ENCODE measurements at regions not wholly inside any gene's neighbourhood (a gene's known extent, or its start where the extent isn't known, plus 50 kb on each side); places are given as distances from the start of the nearest gene placed in this dataset.

DNA sequence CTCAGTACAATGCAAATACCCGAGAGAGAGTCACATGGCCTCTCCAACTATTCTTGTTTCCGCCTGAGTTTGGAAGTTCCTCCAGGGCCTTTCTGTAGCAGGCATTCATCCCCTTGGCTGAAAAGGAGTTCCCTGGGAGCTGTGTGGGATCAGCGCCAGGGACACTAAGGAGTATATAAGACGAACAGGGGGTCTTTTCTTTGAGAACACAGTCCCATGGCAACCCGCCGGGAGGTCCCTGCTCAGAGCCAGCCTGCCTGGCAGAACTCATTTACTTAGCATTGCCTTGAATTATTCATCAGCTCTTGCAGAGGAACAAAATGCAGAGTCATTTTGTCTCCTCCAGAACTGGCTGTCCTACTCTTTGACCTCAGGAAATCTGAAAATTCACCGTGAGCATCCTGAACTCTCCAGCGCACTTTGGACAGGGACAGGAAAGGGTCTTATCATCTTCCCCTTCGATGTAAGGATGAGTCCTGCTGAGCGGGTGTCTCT, 120.4 kb upstream of the OSMR start:
- H3K4me3 ChIP-seq = no peak overlapping the region
- H3K27me3 ChIP-seq = no peaks in the 10 kb centered on the region
- no peak for ATAC-seq (ENCODE audit: low FRiP score in 2 of 2)
- H3K9me3 ChIP-seq = no peaks in the 10 kb centered on the region
- no peaks in the 10 kb centered on the region for H3K36me3 ChIP-seq
- TF ChIP-seq POLR2A (IDR thresholded peaks at IDR 0.05) = no peak
- no peak for TF ChIP-seq POLR2AphosphoS5 (IDR thresholded peaks at IDR 0.05)
- TF ChIP-seq, protein P1, sequence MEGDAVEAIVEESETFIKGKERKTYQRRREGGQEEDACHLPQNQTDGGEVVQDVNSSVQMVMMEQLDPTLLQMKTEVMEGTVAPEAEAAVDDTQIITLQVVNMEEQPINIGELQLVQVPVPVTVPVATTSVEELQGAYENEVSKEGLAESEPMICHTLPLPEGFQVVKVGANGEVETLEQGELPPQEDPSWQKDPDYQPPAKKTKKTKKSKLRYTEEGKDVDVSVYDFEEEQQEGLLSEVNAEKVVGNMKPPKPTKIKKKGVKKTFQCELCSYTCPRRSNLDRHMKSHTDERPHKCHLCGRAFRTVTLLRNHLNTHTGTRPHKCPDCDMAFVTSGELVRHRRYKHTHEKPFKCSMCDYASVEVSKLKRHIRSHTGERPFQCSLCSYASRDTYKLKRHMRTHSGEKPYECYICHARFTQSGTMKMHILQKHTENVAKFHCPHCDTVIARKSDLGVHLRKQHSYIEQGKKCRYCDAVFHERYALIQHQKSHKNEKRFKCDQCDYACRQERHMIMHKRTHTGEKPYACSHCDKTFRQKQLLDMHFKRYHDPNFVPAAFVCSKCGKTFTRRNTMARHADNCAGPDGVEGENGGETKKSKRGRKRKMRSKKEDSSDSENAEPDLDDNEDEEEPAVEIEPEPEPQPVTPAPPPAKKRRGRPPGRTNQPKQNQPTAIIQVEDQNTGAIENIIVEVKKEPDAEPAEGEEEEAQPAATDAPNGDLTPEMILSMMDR (IDR thresholded peaks at IDR 0.05) = no peak
- TF ChIP-seq EP300 (IDR thresholded peaks at IDR 0.05) = no peak
- H3K27ac ChIP-seq = no peak overlapping the region
- DNase-seq = no peak
- peaks cover 0 to 4% (median 0%) of the 10 kb centered on the region in 4 donors for H3K4me1 ChIP-seq
- WGBS, 2 donors = 73 to 75% methylated on average over 10 of the region's 10 CpGs

DNA sequence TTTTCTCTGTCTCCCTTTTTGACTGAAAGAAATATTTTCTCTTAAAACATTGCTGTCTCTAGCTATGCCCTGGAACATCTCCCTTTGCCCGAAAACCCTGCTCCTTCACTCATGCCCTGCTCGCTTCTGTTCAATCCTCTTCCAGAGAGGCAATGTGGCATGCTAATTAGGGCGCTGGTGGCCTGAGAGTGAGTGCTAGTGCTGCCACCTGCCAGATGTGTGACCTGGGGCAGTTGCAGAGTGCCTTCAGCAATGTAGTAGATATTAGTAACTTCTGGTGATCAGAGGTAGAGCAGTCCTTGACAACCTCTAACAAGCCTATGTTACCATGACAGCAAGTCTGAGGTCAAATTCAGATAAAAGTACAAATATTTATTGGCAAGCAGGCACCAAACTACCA, 119.5 kb upstream of the OSMR start:
- WGBS, 2 donors = 90 to 94% methylated on average over 3 of the region's 3 CpGs
- Histone ChIP-seq H3K9me3 (no peaks in the 10 kb centered on the region), H3K4me3 (no peak overlapping the region), H3K27me3 (no peaks in the 10 kb centered on the region), H3K27ac (no peak overlapping the region), H3K4me1 (peaks cover 0 to 4% (median 0%) of the 10 kb centered on the region in 4 donors), H3K36me3 (no peaks in the 10 kb centered on the region)
- TF ChIP-seq POLR2AphosphoS5 (IDR thresholded peaks at IDR 0.05) (no peak), POLR2A (IDR thresholded peaks at IDR 0.05) (no peak), EP300 (IDR thresholded peaks at IDR 0.05) (no peak)
- TF ChIP-seq, protein P1 (IDR thresholded peaks at IDR 0.05) = no peak
- DNase-seq (no peak), ATAC-seq (ENCODE audit: low FRiP score in 2 of 2) (no peak)

DNA sequence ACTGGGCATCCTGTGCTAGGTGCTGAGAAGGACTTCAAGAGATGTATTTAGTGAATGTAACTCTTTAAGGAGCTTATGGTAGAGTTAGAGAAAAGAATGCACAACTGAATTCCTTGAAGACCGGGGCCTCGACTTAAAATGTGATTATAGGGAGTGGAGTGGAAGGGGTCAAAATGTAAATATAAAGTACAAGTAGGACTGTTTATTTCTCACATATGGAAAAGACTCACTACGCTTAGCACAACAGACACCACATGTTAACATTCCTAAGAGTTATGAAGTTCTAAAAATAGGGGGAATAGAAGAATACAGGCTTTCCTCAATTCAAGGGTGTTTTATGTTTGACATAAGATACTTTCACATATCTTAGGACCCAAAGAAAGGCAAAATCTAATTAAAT, 117.8 kb upstream of the OSMR start:
- H3K36me3 ChIP-seq = no peaks in the 10 kb centered on the region
- TF ChIP-seq EP300 (IDR thresholded peaks at IDR 0.05) (no peak), POLR2A (IDR thresholded peaks at IDR 0.05) (no peak), POLR2AphosphoS5 (IDR thresholded peaks at IDR 0.05) (no peak)
- TF ChIP-seq, protein P1 (IDR thresholded peaks at IDR 0.05) = no peak
- H3K27me3 ChIP-seq = no peaks in the 10 kb centered on the region
- H3K4me1 ChIP-seq = peaks cover 0 to 4% (median 0%) of the 10 kb centered on the region in 4 donors
- no peaks in the 10 kb centered on the region for H3K9me3 ChIP-seq
- DNase-seq = no peak
- H3K4me3 ChIP-seq = no peak overlapping the region
- H3K27ac ChIP-seq = no peak overlapping the region
- ATAC-seq (ENCODE audit: low FRiP score in 2 of 2) = no peak
- 86 to 90% methylated on average over 3 of the region's 3 CpGs for WGBS, 2 donors

DNA sequence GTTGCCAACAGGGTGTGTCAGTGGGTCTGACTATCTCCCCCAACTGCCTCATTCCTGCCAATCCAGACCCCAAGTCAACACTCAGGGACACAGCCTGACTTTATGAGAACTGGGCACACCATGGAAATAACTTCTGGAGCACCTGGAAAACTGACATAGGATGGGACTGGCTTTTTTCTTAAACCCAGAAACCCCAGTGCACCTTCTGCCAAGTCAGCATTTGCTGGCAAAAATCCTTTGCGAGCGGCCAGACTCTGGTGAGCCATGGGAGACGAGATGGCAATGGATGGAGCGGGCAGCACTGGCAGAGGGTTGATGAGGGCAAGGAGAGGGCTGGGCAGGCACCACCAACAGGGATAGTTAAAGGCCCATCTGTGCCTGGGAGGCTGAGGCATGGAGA, 114.4 kb upstream of the OSMR start:
- Histone ChIP-seq H3K9me3 (no peaks in the 10 kb centered on the region), H3K27me3 (no peaks in the 10 kb centered on the region), H3K4me3 (no peak overlapping the region), H3K36me3 (no peaks in the 10 kb centered on the region), H3K27ac (no peak overlapping the region), H3K4me1 (no peaks in the 10 kb centered on the region)
- WGBS, 2 donors = 61 to 79% methylated on average over 4 of the region's 4 CpGs
- TF ChIP-seq POLR2AphosphoS5 (IDR thresholded peaks at IDR 0.05) (no peak), POLR2A (IDR thresholded peaks at IDR 0.05) (no peak), EP300 (IDR thresholded peaks at IDR 0.05) (no peak)
- TF ChIP-seq, protein P1 (IDR thresholded peaks at IDR 0.05) = no peak
- DNase-seq (no peak), ATAC-seq (ENCODE audit: low FRiP score in 2 of 2) (no peak)

DNA sequence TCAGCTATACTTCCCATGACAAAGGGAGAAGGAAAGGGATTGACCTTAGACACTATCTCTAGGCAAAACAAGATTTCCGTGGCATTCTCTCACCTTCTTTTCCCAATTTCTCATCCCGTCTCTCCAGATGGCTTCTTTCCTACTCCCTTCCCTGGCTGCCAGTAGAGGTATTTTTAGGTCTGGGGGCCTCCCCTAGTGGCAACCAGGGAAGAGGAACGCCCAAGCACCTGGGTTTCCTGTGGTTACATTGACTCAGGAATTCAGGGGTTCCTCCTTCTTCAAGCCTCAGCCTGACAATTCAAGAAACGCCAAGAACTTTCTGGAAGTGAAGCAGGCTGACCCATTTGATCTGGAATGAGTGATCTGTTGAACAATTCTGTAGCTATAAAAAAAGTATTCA, 111.5 kb upstream of the OSMR start:
- 68 to 75% methylated on average over 4 of the region's 4 CpGs for WGBS, 2 donors

More for the DNA sequence above, 111.5 kb upstream of the OSMR start:
- DNase-seq (no peak), ATAC-seq (ENCODE audit: low FRiP score in 2 of 2) (no peak)
- H3K27me3 ChIP-seq = no peaks in the 10 kb centered on the region
- no peak overlapping the region for H3K27ac ChIP-seq
- H3K9me3 ChIP-seq = no peaks in the 10 kb centered on the region
- no peak for TF ChIP-seq EP300 (IDR thresholded peaks at IDR 0.05)
- TF ChIP-seq POLR2AphosphoS5 (IDR thresholded peaks at IDR 0.05) = no peak
- TF ChIP-seq POLR2A (IDR thresholded peaks at IDR 0.05) = no peak
- TF ChIP-seq, protein P1 (IDR thresholded peaks at IDR 0.05) = no peak
- no peak overlapping the region for H3K4me3 ChIP-seq
- no peaks in the 10 kb centered on the region for H3K4me1 ChIP-seq
- H3K36me3 ChIP-seq = no peaks in the 10 kb centered on the region

All from upper lobe of left lung (tissue), 6 donors.